ENCODE measurements at regions not wholly inside any gene's neighbourhood (a gene's known extent, or its start where the extent isn't known, plus 50 kb on each side); places are given as distances from the start of the nearest gene placed in this dataset.
A peak's percentile ranks its signal among the peaks of the same experiment; 100 is the strongest.

DNA sequence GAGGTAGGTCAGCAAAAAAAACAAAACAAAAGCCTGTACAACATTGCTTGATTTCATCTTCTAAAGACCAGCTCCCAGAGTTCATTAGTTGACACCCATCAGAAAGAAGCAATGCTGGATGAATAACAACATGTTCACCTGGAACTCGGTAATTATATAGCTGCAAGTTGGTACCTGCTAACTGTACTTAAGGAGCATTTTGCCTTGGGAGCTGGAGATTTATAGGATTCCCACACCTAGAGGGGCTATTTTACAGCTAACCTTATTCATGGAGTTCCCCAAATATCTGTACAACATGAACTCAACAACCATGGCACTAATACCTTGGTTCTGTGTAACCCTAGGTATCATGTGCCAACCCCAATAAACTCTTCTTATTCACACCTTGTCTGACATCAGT lies 281.1 kb upstream of the NCKAP5 start:
- TF ChIP-seq EP300 (IDR thresholded peaks at IDR 0.05) (no peak), POLR2A (IDR thresholded peaks at IDR 0.05) (no peak), POLR2AphosphoS5 (IDR thresholded peaks at IDR 0.05) (no peak)
- TF ChIP-seq, protein P1, sequence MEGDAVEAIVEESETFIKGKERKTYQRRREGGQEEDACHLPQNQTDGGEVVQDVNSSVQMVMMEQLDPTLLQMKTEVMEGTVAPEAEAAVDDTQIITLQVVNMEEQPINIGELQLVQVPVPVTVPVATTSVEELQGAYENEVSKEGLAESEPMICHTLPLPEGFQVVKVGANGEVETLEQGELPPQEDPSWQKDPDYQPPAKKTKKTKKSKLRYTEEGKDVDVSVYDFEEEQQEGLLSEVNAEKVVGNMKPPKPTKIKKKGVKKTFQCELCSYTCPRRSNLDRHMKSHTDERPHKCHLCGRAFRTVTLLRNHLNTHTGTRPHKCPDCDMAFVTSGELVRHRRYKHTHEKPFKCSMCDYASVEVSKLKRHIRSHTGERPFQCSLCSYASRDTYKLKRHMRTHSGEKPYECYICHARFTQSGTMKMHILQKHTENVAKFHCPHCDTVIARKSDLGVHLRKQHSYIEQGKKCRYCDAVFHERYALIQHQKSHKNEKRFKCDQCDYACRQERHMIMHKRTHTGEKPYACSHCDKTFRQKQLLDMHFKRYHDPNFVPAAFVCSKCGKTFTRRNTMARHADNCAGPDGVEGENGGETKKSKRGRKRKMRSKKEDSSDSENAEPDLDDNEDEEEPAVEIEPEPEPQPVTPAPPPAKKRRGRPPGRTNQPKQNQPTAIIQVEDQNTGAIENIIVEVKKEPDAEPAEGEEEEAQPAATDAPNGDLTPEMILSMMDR (IDR thresholded peaks at IDR 0.05): no peak
- 85 to 95% methylated on average over 1 of the region's 1 CpG for WGBS, 2 donors
- no peaks in the 10 kb centered on the region for H3K36me3 ChIP-seq
- no peaks in the 10 kb centered on the region for H3K27me3 ChIP-seq
- ATAC-seq (ENCODE audit: low FRiP score in 2 of 2) (no peak), DNase-seq (no peak)
- no peak overlapping the region for H3K27ac ChIP-seq
- peaks cover 0 to under 1% (median 0%) of the 10 kb centered on the region in 4 donors for H3K4me1 ChIP-seq
- H3K9me3 ChIP-seq: peaks cover 0 to 4% (median 0%) of the 10 kb centered on the region in 4 donors
- no peak overlapping the region for H3K4me3 ChIP-seq

DNA sequence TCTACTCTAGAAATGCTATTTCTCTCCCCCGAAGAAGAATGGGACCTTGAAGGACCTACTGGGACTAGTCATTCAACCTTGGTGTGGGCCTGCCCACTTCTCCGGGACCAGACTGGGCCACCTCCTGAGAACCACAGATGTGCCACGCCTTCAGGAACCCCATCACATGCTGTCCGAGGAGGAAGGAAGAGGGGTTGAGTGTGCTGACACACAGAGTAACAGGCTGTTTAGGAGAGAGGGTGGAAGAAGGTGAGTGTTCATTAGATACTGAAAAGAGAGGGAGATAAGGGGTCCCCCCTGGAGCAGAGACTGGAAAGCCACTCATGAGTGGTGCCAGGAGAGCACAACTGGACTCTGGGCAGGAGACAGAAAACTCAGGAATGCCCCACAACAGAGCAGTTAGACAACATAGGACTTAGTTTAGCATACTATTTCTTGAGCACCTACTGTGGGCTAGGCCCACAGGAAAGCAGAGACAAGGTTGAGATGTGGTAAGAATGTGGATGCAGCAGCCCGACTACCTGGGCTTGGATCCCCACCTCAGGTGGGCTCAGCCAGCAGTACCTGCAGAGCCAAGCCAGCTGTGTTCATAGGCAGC lies 286.4 kb upstream of the NCKAP5 start:
- TF ChIP-seq, protein P1 (IDR thresholded peaks at IDR 0.05): no peak
- no peak for TF ChIP-seq POLR2A (IDR thresholded peaks at IDR 0.05)
- TF ChIP-seq POLR2AphosphoS5 (IDR thresholded peaks at IDR 0.05): no peak
- no peak for TF ChIP-seq EP300 (IDR thresholded peaks at IDR 0.05)
- Histone ChIP-seq H3K9me3 (peaks cover 0 to 4% (median 0%) of the 10 kb centered on the region in 4 donors), H3K4me3 (no peak overlapping the region), H3K27me3 (no peaks in the 10 kb centered on the region), H3K27ac (no peak overlapping the region), H3K4me1 (no peaks in the 10 kb centered on the region), H3K36me3 (no peaks in the 10 kb centered on the region)
- WGBS, 2 donors: 80 to 92% methylated on average over 5 of the region's 5 CpGs
- ATAC-seq (ENCODE audit: low FRiP score in 2 of 2) (peak in 1 of 2 donors; percentile 28), DNase-seq (no peak)

DNA sequence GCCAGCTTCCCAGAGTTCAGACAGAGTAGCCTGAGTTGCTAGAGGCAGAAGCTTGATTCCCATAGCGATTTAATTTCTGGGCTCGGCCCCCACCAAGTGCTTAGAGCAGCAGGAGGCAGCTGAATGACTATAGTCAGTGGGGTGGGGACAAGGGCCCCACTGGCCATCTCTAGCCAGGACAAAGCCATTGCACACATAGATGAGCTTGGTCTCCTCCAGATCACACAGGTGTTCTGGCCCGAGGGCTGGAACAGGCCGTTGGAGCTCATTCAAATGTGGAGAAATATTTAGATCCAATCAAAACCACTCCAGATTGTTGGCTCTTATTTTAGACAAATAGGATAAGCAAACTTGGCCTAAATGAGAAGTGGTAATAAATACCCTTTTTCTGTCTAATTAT lies 287.3 kb upstream of the NCKAP5 start:
- no peaks in the 10 kb centered on the region for H3K27me3 ChIP-seq
- WGBS, 2 donors: 60 to 68% methylated on average over 2 to 4 of the region's 4 CpGs
- no peak overlapping the region for H3K4me3 ChIP-seq
- H3K4me1 ChIP-seq: no peaks in the 10 kb centered on the region
- DNase-seq (no peak), ATAC-seq (ENCODE audit: low FRiP score in 2 of 2) (no peak)
- TF ChIP-seq, protein P1 (IDR thresholded peaks at IDR 0.05): no peak
- TF ChIP-seq EP300 (IDR thresholded peaks at IDR 0.05) (no peak), POLR2AphosphoS5 (IDR thresholded peaks at IDR 0.05) (no peak), POLR2A (IDR thresholded peaks at IDR 0.05) (no peak)
- peaks cover 0 to 4% (median 0%) of the 10 kb centered on the region in 4 donors for H3K9me3 ChIP-seq
- no peak overlapping the region for H3K27ac ChIP-seq
- no peaks in the 10 kb centered on the region for H3K36me3 ChIP-seq

DNA sequence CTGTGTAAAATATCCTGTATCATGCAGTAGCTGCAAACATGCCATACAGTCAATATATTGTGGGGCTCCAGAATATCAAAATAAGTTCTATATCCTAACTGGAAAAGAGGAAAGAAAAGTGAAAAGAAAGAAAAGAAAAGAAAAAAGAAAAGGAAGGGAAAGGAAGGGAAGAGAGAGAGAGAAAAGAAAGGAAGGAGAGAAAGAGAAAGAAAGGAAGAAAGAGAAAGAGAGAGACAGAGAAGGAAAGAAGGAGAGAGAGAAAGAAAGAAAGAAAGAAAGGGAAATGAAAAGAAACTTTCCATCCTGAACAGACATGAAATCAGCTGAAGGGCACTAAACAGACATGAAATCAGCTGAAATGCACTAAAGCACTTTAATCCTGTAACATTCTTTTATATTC lies 288.4 kb upstream of the NCKAP5 start:
- TF ChIP-seq POLR2AphosphoS5 (IDR thresholded peaks at IDR 0.05) (no peak), POLR2A (IDR thresholded peaks at IDR 0.05) (no peak), EP300 (IDR thresholded peaks at IDR 0.05) (no peak)
- TF ChIP-seq, protein P1 (IDR thresholded peaks at IDR 0.05): no peak
- ATAC-seq (ENCODE audit: low FRiP score in 2 of 2): no peak
- no peaks in the 10 kb centered on the region for H3K36me3 ChIP-seq

DNA sequence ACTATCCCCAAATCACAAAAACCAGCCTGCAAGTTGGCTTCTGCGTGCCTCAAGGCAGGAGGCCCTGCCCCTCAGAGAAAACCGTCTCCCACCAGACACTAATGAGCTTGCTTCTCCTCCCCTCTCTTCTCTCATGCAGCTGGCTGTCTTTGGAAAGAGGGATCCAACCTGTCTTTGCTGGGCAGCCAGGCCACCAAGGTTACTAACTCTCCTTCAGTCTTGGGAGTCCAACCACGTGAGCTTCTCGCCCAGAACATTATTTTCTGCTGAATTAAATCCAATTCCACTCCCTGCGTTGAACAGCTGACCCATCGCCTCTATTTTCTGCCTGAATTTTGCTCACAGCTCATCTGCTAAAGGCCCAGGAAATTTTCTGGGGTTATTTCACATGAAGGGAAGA lies 291.3 kb upstream of the NCKAP5 start:
- no peak for DNase-seq
- TF ChIP-seq, protein P1 (IDR thresholded peaks at IDR 0.05): no peak
- TF ChIP-seq POLR2AphosphoS5 (IDR thresholded peaks at IDR 0.05): no peak
- no peak for TF ChIP-seq EP300 (IDR thresholded peaks at IDR 0.05)
- no peak for TF ChIP-seq POLR2A (IDR thresholded peaks at IDR 0.05)
- Histone ChIP-seq H3K9me3 (no peaks in the 10 kb centered on the region), H3K27ac (no peak overlapping the region), H3K4me3 (no peak overlapping the region), H3K4me1 (no peaks in the 10 kb centered on the region), H3K27me3 (no peaks in the 10 kb centered on the region), H3K36me3 (no peaks in the 10 kb centered on the region)
- no peak for ATAC-seq (ENCODE audit: low FRiP score in 2 of 2)
- 81 to 83% methylated on average over 6 of the region's 6 CpGs for WGBS, 2 donors

More for the DNA sequence above, 288.4 kb upstream of the NCKAP5 start:
- Histone ChIP-seq H3K4me1 (no peaks in the 10 kb centered on the region), H3K27ac (no peak overlapping the region), H3K27me3 (no peaks in the 10 kb centered on the region), H3K9me3 (peaks cover 0 to 4% (median 0%) of the 10 kb centered on the region in 4 donors), H3K4me3 (no peak overlapping the region)
- DNase-seq: no peak

Measured in upper lobe of left lung (tissue), 6 donors.